ENCODE measurements at regions not wholly inside any gene's neighbourhood (a gene's known extent, or its start where the extent isn't known, plus 50 kb on each side); places are given as distances from the start of the nearest gene placed in this dataset.

DNA sequence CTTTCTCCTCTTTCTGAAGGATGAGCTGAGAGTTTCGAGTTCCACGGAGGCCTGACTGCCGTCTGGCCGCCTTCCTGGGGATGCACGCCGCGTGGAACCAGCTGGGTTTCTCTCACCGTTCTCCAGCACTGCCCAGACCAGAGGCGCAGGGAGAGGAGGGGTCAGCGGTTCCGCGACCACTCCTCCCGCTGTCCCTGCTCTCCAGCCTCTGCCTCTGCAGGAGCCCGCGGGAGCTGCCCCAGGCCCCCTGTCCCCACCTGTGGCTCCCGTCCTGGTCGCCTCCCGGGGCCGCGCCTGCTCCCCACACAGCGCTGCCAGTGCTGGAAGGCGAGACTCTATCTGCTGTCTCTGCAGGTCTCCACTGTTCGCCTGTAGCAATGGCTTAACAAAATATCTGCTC, 106.8 kb upstream of the AFDN start:
- no peak overlapping the region for H3K27ac ChIP-seq
- TF ChIP-seq ZFX (IDR thresholded peaks at IDR 0.05): no peak
- TF ChIP-seq, protein P1, sequence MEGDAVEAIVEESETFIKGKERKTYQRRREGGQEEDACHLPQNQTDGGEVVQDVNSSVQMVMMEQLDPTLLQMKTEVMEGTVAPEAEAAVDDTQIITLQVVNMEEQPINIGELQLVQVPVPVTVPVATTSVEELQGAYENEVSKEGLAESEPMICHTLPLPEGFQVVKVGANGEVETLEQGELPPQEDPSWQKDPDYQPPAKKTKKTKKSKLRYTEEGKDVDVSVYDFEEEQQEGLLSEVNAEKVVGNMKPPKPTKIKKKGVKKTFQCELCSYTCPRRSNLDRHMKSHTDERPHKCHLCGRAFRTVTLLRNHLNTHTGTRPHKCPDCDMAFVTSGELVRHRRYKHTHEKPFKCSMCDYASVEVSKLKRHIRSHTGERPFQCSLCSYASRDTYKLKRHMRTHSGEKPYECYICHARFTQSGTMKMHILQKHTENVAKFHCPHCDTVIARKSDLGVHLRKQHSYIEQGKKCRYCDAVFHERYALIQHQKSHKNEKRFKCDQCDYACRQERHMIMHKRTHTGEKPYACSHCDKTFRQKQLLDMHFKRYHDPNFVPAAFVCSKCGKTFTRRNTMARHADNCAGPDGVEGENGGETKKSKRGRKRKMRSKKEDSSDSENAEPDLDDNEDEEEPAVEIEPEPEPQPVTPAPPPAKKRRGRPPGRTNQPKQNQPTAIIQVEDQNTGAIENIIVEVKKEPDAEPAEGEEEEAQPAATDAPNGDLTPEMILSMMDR (conservative IDR thresholded peaks at IDR 0.05): no peak

DNA sequence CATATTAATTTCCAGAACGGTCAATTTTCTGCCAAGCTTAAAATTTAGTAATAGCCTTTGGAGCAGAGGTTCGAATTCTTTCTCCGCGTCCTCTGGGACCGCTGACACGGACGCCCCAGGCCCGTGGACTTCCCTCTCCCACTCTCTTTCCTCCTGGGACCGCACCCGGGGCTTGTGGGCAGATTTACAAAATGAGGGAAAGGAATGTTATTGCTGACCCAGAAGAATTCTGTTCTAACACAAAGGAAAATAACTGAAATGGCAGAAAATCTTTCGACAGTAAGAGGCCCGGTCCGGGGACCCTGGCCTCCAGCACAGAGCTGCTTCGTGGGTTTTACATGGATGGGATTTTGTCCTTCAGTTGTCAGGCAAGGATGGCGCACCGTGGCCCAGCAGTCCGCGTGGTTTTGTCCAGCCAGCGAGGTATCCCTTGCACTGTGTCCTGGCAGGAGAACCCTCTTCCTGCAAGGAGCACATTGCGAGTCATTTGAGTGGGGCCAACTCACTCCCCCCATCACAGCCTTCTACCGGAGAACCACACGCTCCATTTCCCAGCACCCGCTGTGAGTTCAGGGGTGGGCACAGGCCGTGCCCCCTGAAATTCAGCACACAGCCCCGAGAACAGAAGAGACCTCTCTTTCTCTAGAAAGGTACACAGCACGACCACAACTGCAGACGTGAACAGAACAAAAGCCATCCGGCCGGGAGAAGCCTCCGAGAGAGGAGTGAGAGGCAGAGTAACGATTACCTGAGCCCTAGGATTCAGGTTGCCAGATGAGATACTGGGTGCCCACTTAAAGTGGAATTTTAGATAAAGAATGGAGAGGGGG, 106.0 kb upstream of the AFDN start:
- TF ChIP-seq, protein P1 (conservative IDR thresholded peaks at IDR 0.05): no peak
- TF ChIP-seq ZFX (IDR thresholded peaks at IDR 0.05): no peak
- no peak overlapping the region for H3K27ac ChIP-seq

DNA sequence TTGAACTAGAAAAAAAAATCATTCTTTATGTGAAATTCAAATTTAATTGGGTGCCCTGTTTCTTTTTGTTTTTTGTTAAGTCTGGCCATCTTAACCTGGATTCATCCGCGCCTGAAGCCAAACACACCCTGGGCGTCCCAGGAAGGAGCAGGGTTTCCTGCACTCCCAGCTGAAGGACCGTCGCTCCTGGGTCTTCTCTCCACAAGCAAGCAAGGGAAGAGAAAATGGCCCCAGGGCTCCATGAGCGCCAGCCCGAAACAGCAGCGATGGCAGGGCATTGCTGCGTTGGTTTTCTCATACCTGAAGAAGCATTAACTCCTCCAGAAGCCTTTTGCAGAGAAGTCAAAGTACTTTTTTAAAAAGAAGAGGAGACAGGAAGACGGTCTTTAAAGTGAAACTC, 105.4 kb upstream of the AFDN start:
- TF ChIP-seq, protein P1 (conservative IDR thresholded peaks at IDR 0.05): no peak
- TF ChIP-seq ZFX (IDR thresholded peaks at IDR 0.05): no peak
- H3K27ac ChIP-seq: no peak overlapping the region

DNA sequence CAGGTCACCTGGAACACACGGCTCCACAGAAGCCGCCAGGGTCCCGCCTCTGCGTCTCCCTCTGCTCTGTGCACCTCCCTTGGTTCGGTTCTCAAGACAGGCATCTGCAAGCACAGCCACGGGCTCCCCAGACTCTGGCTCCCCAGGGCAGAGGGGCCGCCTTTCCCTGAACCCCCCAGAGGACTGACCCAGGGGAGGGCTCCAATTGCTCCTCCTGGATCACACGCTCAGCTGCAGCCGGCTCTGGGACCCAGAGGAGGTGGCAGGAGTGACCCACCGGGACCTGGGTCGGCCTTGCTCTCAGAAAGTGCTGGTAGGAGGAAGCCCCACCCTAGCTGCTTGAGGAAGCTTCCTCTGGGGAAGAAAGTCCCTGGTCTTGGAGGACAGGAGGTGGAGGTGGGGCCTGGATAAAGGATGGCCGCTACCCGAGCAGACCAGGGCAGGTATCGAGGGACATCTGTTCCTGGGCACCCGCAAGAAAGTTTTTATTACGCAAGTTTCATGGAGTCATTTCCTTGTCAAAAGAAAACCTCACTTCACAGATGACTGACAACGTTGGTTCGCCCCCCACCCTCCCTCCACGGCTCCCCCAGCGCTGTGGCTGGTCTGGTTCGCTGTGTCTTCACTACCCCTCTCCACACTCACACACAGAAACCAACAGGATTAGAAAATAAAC, 103.9 kb upstream of the AFDN start:
- TF ChIP-seq, protein P1 (conservative IDR thresholded peaks at IDR 0.05): no peak
- no peak for TF ChIP-seq ZFX (IDR thresholded peaks at IDR 0.05)
- no peak overlapping the region for H3K27ac ChIP-seq

DNA sequence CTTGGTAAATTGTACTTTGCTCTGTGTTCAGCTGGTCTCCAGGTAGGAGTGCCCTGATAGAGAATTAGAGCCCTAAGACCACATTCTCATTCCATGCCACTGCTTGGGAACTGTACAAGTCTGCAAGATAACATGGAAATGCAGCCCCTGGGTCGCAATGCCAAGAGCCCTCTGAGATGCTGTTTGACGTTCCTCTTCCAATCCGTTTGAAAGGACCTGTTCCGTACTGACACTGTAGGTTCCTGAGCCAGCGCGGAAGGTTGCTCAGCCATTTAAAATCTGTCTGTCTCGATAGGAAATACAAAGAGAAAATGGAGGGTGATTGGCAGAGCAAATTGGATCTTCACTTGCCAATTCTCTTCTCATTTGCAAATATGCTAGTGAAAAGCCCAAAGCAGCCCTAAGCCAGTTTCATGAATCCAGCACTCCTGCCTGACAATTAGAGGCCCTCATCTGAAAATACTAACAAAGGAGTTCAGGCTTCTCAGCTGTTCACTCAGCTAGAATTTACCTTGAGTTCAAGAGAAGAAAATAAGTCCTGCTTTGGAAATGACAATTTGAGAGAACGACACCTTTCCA, 100.6 kb upstream of the AFDN start:
- no peak overlapping the region for H3K27ac ChIP-seq
- TF ChIP-seq, protein P1 (conservative IDR thresholded peaks at IDR 0.05): no peak
- TF ChIP-seq ZFX (IDR thresholded peaks at IDR 0.05): no peak

DNA sequence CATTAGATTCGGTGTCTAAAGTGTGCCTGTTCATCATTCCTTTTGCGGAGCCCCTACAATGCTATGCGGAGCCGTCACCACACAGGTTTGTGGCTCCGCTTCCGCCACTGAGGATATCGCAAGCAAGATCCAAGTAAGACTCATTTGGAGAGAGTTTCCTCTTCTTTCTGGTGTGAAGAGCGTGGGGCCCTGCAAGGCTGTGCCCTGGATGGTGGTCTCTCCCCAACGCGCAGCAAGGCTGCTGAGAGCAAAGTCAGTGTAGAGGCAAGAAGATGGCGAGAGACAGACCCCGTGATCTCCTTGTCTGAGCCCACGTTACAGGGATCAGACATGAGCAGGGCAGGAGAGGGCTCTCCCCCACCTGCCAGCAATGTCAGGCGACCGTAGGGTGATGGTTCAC, 96.3 kb upstream of the AFDN start:
- H3K27ac ChIP-seq: no peak overlapping the region
- TF ChIP-seq, protein P1 (conservative IDR thresholded peaks at IDR 0.05): no peak
- no peak for TF ChIP-seq ZFX (IDR thresholded peaks at IDR 0.05)

DNA sequence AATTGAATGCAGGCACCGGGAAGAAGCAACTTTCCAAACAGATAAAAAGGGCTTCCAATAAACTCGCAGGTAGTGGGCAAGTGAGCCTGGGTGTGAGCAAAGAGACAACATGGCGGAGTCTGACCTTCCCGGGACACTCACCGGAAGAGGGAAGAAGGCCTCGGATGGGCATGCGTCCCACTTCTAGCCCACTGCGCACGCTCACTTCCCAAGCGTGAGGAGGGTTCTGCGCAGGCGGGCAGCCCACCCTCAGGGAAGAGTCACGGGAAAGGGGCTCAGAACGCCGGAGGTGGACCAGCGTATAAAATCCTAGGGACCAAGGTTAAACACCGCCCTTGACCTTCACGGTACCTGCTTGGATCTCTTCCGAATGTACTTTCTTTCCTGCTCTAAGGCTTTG, 95.5 kb upstream of the AFDN start:
- no peak overlapping the region for H3K27ac ChIP-seq
- TF ChIP-seq ZFX (IDR thresholded peaks at IDR 0.05): no peak
- TF ChIP-seq, protein P1 (conservative IDR thresholded peaks at IDR 0.05): no peak
